Ishikawa (cell line): ENCODE measurements at regions not wholly inside any gene's neighbourhood (a gene's known extent, or its start where the extent isn't known, plus 50 kb on each side); places are given as distances from the start of the nearest gene placed in this dataset.

Source experiments
- CREB1 ChIP-seq: IDR thresholded peaks from 2 replicates; pipeline ENCODE4 v1.6.1; 2012; ENCODE audit warnings: low read depth
- EP300 ChIP-seq: IDR thresholded peaks from 2 replicates; pipeline ENCODE4 v1.6.1; 2012; ENCODE audit warnings: borderline replicate concordance
- MAX ChIP-seq: IDR thresholded peaks from 2 replicates; pipeline ENCODE4 v1.6.1; 2012
- TAF1 ChIP-seq: IDR thresholded peaks from 2 replicates; pipeline ENCODE4 v1.6.1; 2012; ENCODE audit warnings: low read depth, mild to moderate bottlenecking
- TCF12 ChIP-seq: IDR thresholded peaks from 2 replicates; pipeline ENCODE4 v1.6.1; 2012; ENCODE audit warnings: low read depth
- YY1 ChIP-seq: IDR thresholded peaks from 2 replicates; pipeline ENCODE4 v1.6.1; 2012; ENCODE audit warnings: low read depth

- TF ChIP-seq YY1 = no peak
- TF ChIP-seq TAF1 = no peak
- no peak for TF ChIP-seq EP300
- TF ChIP-seq CREB1 = no peak
- TF ChIP-seq MAX = no peak
- TF ChIP-seq TCF12 = no peak
Observed at GRCh38 chr18:77895250-77895649, 645.6 kb downstream of the GALR1 start.
